ENCODE measurements at regions not wholly inside any gene's neighbourhood (a gene's known extent, or its start where the extent isn't known, plus 50 kb on each side); places are given as distances from the start of the nearest gene placed in this dataset.

GRCh38 chr5:17832949-17833745 lies 198.9 kb downstream of the TAF11L14 start:
- TF ChIP-seq GABPA (IDR thresholded peaks at IDR 0.05; ENCODE audit: low read depth) (no peak), POLR2AphosphoS5 (IDR thresholded peaks at IDR 0.05; ENCODE audit: low read depth) (no peak), CTCF (IDR thresholded peaks at IDR 0.05; ENCODE audit: insufficient read depth, low read length) (no peak), SPI1 (IDR thresholded peaks at IDR 0.05; ENCODE audit: borderline replicate concordance, low read depth) (no peak)
- TF ChIP-seq, protein P1, sequence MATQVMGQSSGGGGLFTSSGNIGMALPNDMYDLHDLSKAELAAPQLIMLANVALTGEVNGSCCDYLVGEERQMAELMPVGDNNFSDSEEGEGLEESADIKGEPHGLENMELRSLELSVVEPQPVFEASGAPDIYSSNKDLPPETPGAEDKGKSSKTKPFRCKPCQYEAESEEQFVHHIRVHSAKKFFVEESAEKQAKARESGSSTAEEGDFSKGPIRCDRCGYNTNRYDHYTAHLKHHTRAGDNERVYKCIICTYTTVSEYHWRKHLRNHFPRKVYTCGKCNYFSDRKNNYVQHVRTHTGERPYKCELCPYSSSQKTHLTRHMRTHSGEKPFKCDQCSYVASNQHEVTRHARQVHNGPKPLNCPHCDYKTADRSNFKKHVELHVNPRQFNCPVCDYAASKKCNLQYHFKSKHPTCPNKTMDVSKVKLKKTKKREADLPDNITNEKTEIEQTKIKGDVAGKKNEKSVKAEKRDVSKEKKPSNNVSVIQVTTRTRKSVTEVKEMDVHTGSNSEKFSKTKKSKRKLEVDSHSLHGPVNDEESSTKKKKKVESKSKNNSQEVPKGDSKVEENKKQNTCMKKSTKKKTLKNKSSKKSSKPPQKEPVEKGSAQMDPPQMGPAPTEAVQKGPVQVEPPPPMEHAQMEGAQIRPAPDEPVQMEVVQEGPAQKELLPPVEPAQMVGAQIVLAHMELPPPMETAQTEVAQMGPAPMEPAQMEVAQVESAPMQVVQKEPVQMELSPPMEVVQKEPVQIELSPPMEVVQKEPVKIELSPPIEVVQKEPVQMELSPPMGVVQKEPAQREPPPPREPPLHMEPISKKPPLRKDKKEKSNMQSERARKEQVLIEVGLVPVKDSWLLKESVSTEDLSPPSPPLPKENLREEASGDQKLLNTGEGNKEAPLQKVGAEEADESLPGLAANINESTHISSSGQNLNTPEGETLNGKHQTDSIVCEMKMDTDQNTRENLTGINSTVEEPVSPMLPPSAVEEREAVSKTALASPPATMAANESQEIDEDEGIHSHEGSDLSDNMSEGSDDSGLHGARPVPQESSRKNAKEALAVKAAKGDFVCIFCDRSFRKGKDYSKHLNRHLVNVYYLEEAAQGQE (IDR thresholded peaks at IDR 0.05; ENCODE audit: insufficient replicate concordance, low read depth) = no peak
- Histone ChIP-seq H3K27me3 (ENCODE audit: insufficient read depth, poor library complexity, severe bottlenecking) (no peaks in the 10 kb centered on the region), H3K4me3 (replicated peaks; ENCODE audit: insufficient read depth, low read length) (no peak overlapping the region), H3K27ac (replicated peaks) (no peak overlapping the region)
- DNase-seq (ENCODE audit: low read depth in 1 of 2, low spot score in 1 of 2) = no peak

DNA sequence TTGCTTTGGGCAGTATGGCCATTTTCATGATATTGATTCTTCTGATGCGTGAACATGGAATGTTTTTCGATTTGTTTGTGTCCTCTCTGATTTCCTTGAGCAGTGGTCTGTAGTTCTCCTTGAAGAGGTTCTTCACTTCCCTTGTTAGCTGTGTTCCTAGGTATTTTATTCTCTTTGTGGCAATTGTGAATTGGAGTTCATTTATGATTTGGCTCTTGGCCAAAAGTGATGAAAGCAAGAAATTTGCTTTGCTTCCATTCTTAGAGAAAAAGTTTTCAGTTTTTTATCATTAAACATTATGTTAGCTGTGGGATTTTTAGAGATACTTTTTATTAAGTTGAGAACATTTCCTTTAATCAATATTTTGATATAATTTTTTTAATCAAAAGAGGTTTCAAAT lies 203.5 kb downstream of the TAF11L14 start:
- no peak overlapping the region for H3K27ac ChIP-seq (replicated peaks)
- no peak for TF ChIP-seq CTCF (IDR thresholded peaks at IDR 0.05; ENCODE audit: insufficient read depth, low read length)
- TF ChIP-seq SPI1 (IDR thresholded peaks at IDR 0.05; ENCODE audit: borderline replicate concordance, low read depth) = no peak
- TF ChIP-seq, protein P1 (IDR thresholded peaks at IDR 0.05; ENCODE audit: insufficient replicate concordance, low read depth) = no peak
- TF ChIP-seq GABPA (IDR thresholded peaks at IDR 0.05; ENCODE audit: low read depth) = no peak
- no peak for TF ChIP-seq POLR2AphosphoS5 (IDR thresholded peaks at IDR 0.05; ENCODE audit: low read depth)
- H3K27me3 ChIP-seq (ENCODE audit: insufficient read depth, poor library complexity, severe bottlenecking) = no peaks in the 10 kb centered on the region
- DNase-seq (ENCODE audit: low read depth in 1 of 2, low spot score in 1 of 2) = no peak
- H3K4me3 ChIP-seq (replicated peaks; ENCODE audit: insufficient read depth, low read length) = no peak overlapping the region

GRCh38 chr5:17838469-17838868 lies 204.2 kb downstream of the TAF11L14 start:
- Histone ChIP-seq H3K27ac (replicated peaks) (no peak overlapping the region), H3K4me3 (replicated peaks; ENCODE audit: insufficient read depth, low read length) (no peak overlapping the region), H3K27me3 (ENCODE audit: insufficient read depth, poor library complexity, severe bottlenecking) (no peaks in the 10 kb centered on the region)
- TF ChIP-seq POLR2AphosphoS5 (IDR thresholded peaks at IDR 0.05; ENCODE audit: low read depth) = no peak
- no peak for TF ChIP-seq CTCF (IDR thresholded peaks at IDR 0.05; ENCODE audit: insufficient read depth, low read length)
- TF ChIP-seq SPI1 (IDR thresholded peaks at IDR 0.05; ENCODE audit: borderline replicate concordance, low read depth) = no peak
- TF ChIP-seq, protein P1 (IDR thresholded peaks at IDR 0.05; ENCODE audit: insufficient replicate concordance, low read depth) = no peak
- no peak for TF ChIP-seq GABPA (IDR thresholded peaks at IDR 0.05; ENCODE audit: low read depth)
- DNase-seq (ENCODE audit: low read depth in 1 of 2, low spot score in 1 of 2) = no peak

Measured in HL-60 (cell line).